ENCODE measurements at regions not wholly inside any gene's neighbourhood (a gene's known extent, or its start where the extent isn't known, plus 50 kb on each side); places are given as distances from the start of the nearest gene placed in this dataset.

GRCh38 chr1:79792219-79792930, 785.8 kb upstream of the ADGRL4 start:
- H3K27me3 ChIP-seq (ENCODE audit: control insufficient read depth in 5 of 5, insufficient read depth in 4 of 5, low read length in 5 of 5): no peaks in the 10 kb centered on the region
- H3K36me3 ChIP-seq (ENCODE audit: control insufficient read depth in 5 of 5, insufficient read depth in 5 of 5, low read length in 5 of 5): no peaks in the 10 kb centered on the region
- no peak overlapping the region for H3K27ac ChIP-seq (ENCODE audit: low read depth, low read length)
- H3K4me3 ChIP-seq (ENCODE audit: low read depth in 1 of 5, low read length in 5 of 5): no peak overlapping the region
- peaks cover 0 to 9% (median 3%) of the 10 kb centered on the region in 5 donors for H3K9me3 ChIP-seq (ENCODE audit: control insufficient read depth in 5 of 5, low read length in 5 of 5)
- no peak overlapping the region for H3K9ac ChIP-seq (ENCODE audit: low read length in 5 of 5)
- H3K4me1 ChIP-seq (ENCODE audit: control insufficient read depth in 5 of 5, insufficient read depth in 5 of 5, low read length in 5 of 5): no peaks in the 10 kb centered on the region

- Histone ChIP-seq H3K27ac (ENCODE audit: low read depth, low read length) (no peak overlapping the region), H3K4me1 (ENCODE audit: control insufficient read depth in 5 of 5, insufficient read depth in 5 of 5, low read length in 5 of 5) (no peaks in the 10 kb centered on the region), H3K27me3 (ENCODE audit: control insufficient read depth in 5 of 5, insufficient read depth in 4 of 5, low read length in 5 of 5) (no peaks in the 10 kb centered on the region), H3K9ac (ENCODE audit: low read length in 5 of 5) (no peak overlapping the region), H3K9me3 (ENCODE audit: control insufficient read depth in 5 of 5, low read length in 5 of 5) (peaks cover 0 to 9% (median 3%) of the 10 kb centered on the region in 5 donors), H3K36me3 (ENCODE audit: control insufficient read depth in 5 of 5, insufficient read depth in 5 of 5, low read length in 5 of 5) (no peaks in the 10 kb centered on the region), H3K4me3 (ENCODE audit: low read depth in 1 of 5, low read length in 5 of 5) (no peak overlapping the region)
These were observed 785.1 kb upstream of the ADGRL4 start for GRCh38 chr1:79791488-79792218.

- Histone ChIP-seq H3K27me3 (ENCODE audit: control insufficient read depth in 5 of 5, insufficient read depth in 4 of 5, low read length in 5 of 5) (no peaks in the 10 kb centered on the region), H3K9ac (ENCODE audit: low read length in 5 of 5) (no peak overlapping the region), H3K36me3 (ENCODE audit: control insufficient read depth in 5 of 5, insufficient read depth in 5 of 5, low read length in 5 of 5) (no peaks in the 10 kb centered on the region), H3K27ac (ENCODE audit: low read depth, low read length) (no peak overlapping the region), H3K4me3 (ENCODE audit: low read depth in 1 of 5, low read length in 5 of 5) (no peak overlapping the region), H3K4me1 (ENCODE audit: control insufficient read depth in 5 of 5, insufficient read depth in 5 of 5, low read length in 5 of 5) (no peaks in the 10 kb centered on the region), H3K9me3 (ENCODE audit: control insufficient read depth in 5 of 5, low read length in 5 of 5) (peaks cover 0 to 9% (median 3%) of the 10 kb centered on the region in 5 donors)
These were observed 784.4 kb upstream of the ADGRL4 start for GRCh38 chr1:79790950-79791349.

- H3K27me3 ChIP-seq (ENCODE audit: control insufficient read depth in 5 of 5, insufficient read depth in 4 of 5, low read length in 5 of 5): no peaks in the 10 kb centered on the region
- H3K9ac ChIP-seq (ENCODE audit: low read length in 5 of 5): no peak overlapping the region
- no peaks in the 10 kb centered on the region for H3K4me1 ChIP-seq (ENCODE audit: control insufficient read depth in 5 of 5, insufficient read depth in 5 of 5, low read length in 5 of 5)
- no peak overlapping the region for H3K27ac ChIP-seq (ENCODE audit: low read depth, low read length)
- H3K9me3 ChIP-seq (ENCODE audit: control insufficient read depth in 5 of 5, low read length in 5 of 5): no peaks in the 10 kb centered on the region
- no peak overlapping the region for H3K4me3 ChIP-seq (ENCODE audit: low read depth in 1 of 5, low read length in 5 of 5)
- no peaks in the 10 kb centered on the region for H3K36me3 ChIP-seq (ENCODE audit: control insufficient read depth in 5 of 5, insufficient read depth in 5 of 5, low read length in 5 of 5)
These were observed 781.1 kb upstream of the ADGRL4 start for GRCh38 chr1:79787631-79788030.

GRCh38 chr1:79785964-79786363, 779.4 kb upstream of the ADGRL4 start:
- no peak overlapping the region for H3K27ac ChIP-seq (ENCODE audit: low read depth, low read length)
- no peaks in the 10 kb centered on the region for H3K27me3 ChIP-seq (ENCODE audit: control insufficient read depth in 5 of 5, insufficient read depth in 4 of 5, low read length in 5 of 5)
- no peaks in the 10 kb centered on the region for H3K36me3 ChIP-seq (ENCODE audit: control insufficient read depth in 5 of 5, insufficient read depth in 5 of 5, low read length in 5 of 5)
- no peak overlapping the region for H3K9ac ChIP-seq (ENCODE audit: low read length in 5 of 5)
- no peaks in the 10 kb centered on the region for H3K9me3 ChIP-seq (ENCODE audit: control insufficient read depth in 5 of 5, low read length in 5 of 5)
- H3K4me1 ChIP-seq (ENCODE audit: control insufficient read depth in 5 of 5, insufficient read depth in 5 of 5, low read length in 5 of 5): no peaks in the 10 kb centered on the region
- H3K4me3 ChIP-seq (ENCODE audit: low read depth in 1 of 5, low read length in 5 of 5): no peak overlapping the region

GRCh38 chr1:79785561-79785960, 779.0 kb upstream of the ADGRL4 start:
- Histone ChIP-seq H3K9me3 (ENCODE audit: control insufficient read depth in 5 of 5, low read length in 5 of 5) (no peaks in the 10 kb centered on the region), H3K4me1 (ENCODE audit: control insufficient read depth in 5 of 5, insufficient read depth in 5 of 5, low read length in 5 of 5) (no peaks in the 10 kb centered on the region), H3K4me3 (ENCODE audit: low read depth in 1 of 5, low read length in 5 of 5) (no peak overlapping the region), H3K27me3 (ENCODE audit: control insufficient read depth in 5 of 5, insufficient read depth in 4 of 5, low read length in 5 of 5) (no peaks in the 10 kb centered on the region), H3K27ac (ENCODE audit: low read depth, low read length) (no peak overlapping the region), H3K36me3 (ENCODE audit: control insufficient read depth in 5 of 5, insufficient read depth in 5 of 5, low read length in 5 of 5) (no peaks in the 10 kb centered on the region), H3K9ac (ENCODE audit: low read length in 5 of 5) (no peak overlapping the region)

GRCh38 chr1:79781261-79781660, 774.7 kb upstream of the ADGRL4 start:
- H3K9me3 ChIP-seq (ENCODE audit: control insufficient read depth in 5 of 5, low read length in 5 of 5): no peaks in the 10 kb centered on the region
- H3K27me3 ChIP-seq (ENCODE audit: control insufficient read depth in 5 of 5, insufficient read depth in 4 of 5, low read length in 5 of 5): no peaks in the 10 kb centered on the region
- H3K27ac ChIP-seq (ENCODE audit: low read depth, low read length): no peak overlapping the region
- no peak overlapping the region for H3K9ac ChIP-seq (ENCODE audit: low read length in 5 of 5)
- H3K4me1 ChIP-seq (ENCODE audit: control insufficient read depth in 5 of 5, insufficient read depth in 5 of 5, low read length in 5 of 5): no peaks in the 10 kb centered on the region
- no peaks in the 10 kb centered on the region for H3K36me3 ChIP-seq (ENCODE audit: control insufficient read depth in 5 of 5, insufficient read depth in 5 of 5, low read length in 5 of 5)
- no peak overlapping the region for H3K4me3 ChIP-seq (ENCODE audit: low read depth in 1 of 5, low read length in 5 of 5)

- Histone ChIP-seq H3K27ac (ENCODE audit: low read depth, low read length) (no peak overlapping the region), H3K36me3 (ENCODE audit: control insufficient read depth in 5 of 5, insufficient read depth in 5 of 5, low read length in 5 of 5) (no peaks in the 10 kb centered on the region), H3K9me3 (ENCODE audit: control insufficient read depth in 5 of 5, low read length in 5 of 5) (no peaks in the 10 kb centered on the region), H3K27me3 (ENCODE audit: control insufficient read depth in 5 of 5, insufficient read depth in 4 of 5, low read length in 5 of 5) (no peaks in the 10 kb centered on the region), H3K9ac (ENCODE audit: low read length in 5 of 5) (no peak overlapping the region), H3K4me3 (ENCODE audit: low read depth in 1 of 5, low read length in 5 of 5) (no peak overlapping the region), H3K4me1 (ENCODE audit: control insufficient read depth in 5 of 5, insufficient read depth in 5 of 5, low read length in 5 of 5) (no peaks in the 10 kb centered on the region)
These were observed 771.1 kb upstream of the ADGRL4 start for GRCh38 chr1:79777481-79778219.

GRCh38 chr1:79775402-79775801, 768.9 kb upstream of the ADGRL4 start:
- Histone ChIP-seq H3K4me1 (ENCODE audit: control insufficient read depth in 5 of 5, insufficient read depth in 5 of 5, low read length in 5 of 5) (no peaks in the 10 kb centered on the region), H3K4me3 (ENCODE audit: low read depth in 1 of 5, low read length in 5 of 5) (no peak overlapping the region), H3K9ac (ENCODE audit: low read length in 5 of 5) (no peak overlapping the region), H3K36me3 (ENCODE audit: control insufficient read depth in 5 of 5, insufficient read depth in 5 of 5, low read length in 5 of 5) (no peaks in the 10 kb centered on the region), H3K27ac (ENCODE audit: low read depth, low read length) (no peak overlapping the region), H3K27me3 (ENCODE audit: control insufficient read depth in 5 of 5, insufficient read depth in 4 of 5, low read length in 5 of 5) (no peaks in the 10 kb centered on the region), H3K9me3 (ENCODE audit: control insufficient read depth in 5 of 5, low read length in 5 of 5) (no peaks in the 10 kb centered on the region)

- Histone ChIP-seq H3K27ac (ENCODE audit: low read depth, low read length) (no peak overlapping the region), H3K4me1 (ENCODE audit: control insufficient read depth in 5 of 5, insufficient read depth in 5 of 5, low read length in 5 of 5) (no peaks in the 10 kb centered on the region), H3K9ac (ENCODE audit: low read length in 5 of 5) (no peak overlapping the region), H3K9me3 (ENCODE audit: control insufficient read depth in 5 of 5, low read length in 5 of 5) (no peaks in the 10 kb centered on the region), H3K27me3 (ENCODE audit: control insufficient read depth in 5 of 5, insufficient read depth in 4 of 5, low read length in 5 of 5) (no peaks in the 10 kb centered on the region), H3K4me3 (ENCODE audit: low read depth in 1 of 5, low read length in 5 of 5) (no peak overlapping the region), H3K36me3 (ENCODE audit: control insufficient read depth in 5 of 5, insufficient read depth in 5 of 5, low read length in 5 of 5) (no peaks in the 10 kb centered on the region)
These were observed 766.9 kb upstream of the ADGRL4 start for GRCh38 chr1:79773385-79773784.
